Thoracic aorta (tissue), 2 donors: ENCODE measurements at regions not wholly inside any gene's neighbourhood (a gene's known extent, or its start where the extent isn't known, plus 50 kb on each side); places are given as distances from the start of the nearest gene placed in this dataset.

Experiments
- ATAC-seq: fragments of 150-250 bp; one replicate; pipeline ENCODE4 v1.8.0; 2017; ENCODE audit warnings: low read depth; ENCODE audit not compliant: insufficient number of reproducible peaks, low FRiP score
- DNase-seq: peaks from one replicate; pipeline ENCODE4 v3.0.0-alpha.2; 2020; ENCODE audit warnings: low spot score
- H3K27ac ChIP-seq, 2 donors: fragments of 200-600 bp; sonication (generic); 1 replicate in 1 of 2; 2 replicates in 1 of 2; pipeline ENCODE4 v1.5.1; 2016; ENCODE audit warnings: mild to moderate bottlenecking in 2 of 2, moderate library complexity in 2 of 2
- H3K27me3 ChIP-seq: fragments of 200-600 bp; sonication (generic); replicated peaks from 2 replicates; pipeline ENCODE4 v1.6.0; 2016; ENCODE audit warnings: mild to moderate bottlenecking; ENCODE audit not compliant: insufficient read depth
- H3K36me3 ChIP-seq: fragments of 200-600 bp; sonication (generic); one replicate; pipeline ENCODE4 v1.5.1; 2016
- H3K4me1 ChIP-seq, 2 donors: fragments of 200-600 bp; sonication (generic); 1 replicate in 1 of 2; 2 replicates in 1 of 2; pipeline versions ENCODE4 v1.5.1 to v1.6.0; 2016; ENCODE audit warnings: low read depth in 2 of 2, mild to moderate bottlenecking in 1 of 2; ENCODE audit not compliant: control insufficient read depth in 1 of 2
- H3K4me3 ChIP-seq: fragments of 200-600 bp; sonication (generic); 2 replicates; pipeline ENCODE4 v1.5.1; 2016; ENCODE audit warnings: mild to moderate bottlenecking
- H3K9me3 ChIP-seq: fragments of 200-600 bp; sonication (generic); 2 replicates; pipeline ENCODE4 v1.5.1; 2016
- TF ChIP-seq, protein P1 (sequence below): fragments of 200-600 bp; sonication (generic); IDR thresholded peaks from one replicate; pipeline ENCODE4 v1.5.1; 2019; ENCODE audit warnings: antibody characterized with exemption

DNA sequence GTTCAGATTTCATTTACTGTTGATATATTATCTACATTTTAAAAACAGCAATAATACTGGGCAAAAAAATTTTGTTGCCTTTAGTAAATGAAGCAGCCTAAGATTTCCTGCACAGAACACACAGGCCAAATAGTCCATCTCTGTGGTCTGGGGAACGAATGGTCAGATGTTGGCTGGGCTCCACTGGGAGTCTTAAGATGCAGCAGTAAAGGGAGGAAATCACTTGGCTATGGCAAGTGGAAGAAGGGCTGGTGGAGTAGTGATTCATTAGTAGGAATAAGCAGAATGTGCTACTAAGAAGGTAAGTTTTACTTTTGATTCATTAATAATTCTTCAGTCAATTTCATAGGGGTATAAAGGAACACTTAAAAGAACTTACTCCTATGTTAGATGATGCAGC lies 91.1 kb upstream of the ARRDC3 start:
- Histone ChIP-seq H3K36me3 (no peaks in the 10 kb centered on the region), H3K27ac (no peak overlapping the region), H3K4me3 (no peak overlapping the region), H3K27me3 (no peaks in the 10 kb centered on the region), H3K9me3 (no peaks in the 10 kb centered on the region), H3K4me1 (peaks cover 12 to 16% of the 10 kb centered on the region in 2 donors)
- no peak for ATAC-seq
- no peak for DNase-seq
- TF ChIP-seq, protein P1, sequence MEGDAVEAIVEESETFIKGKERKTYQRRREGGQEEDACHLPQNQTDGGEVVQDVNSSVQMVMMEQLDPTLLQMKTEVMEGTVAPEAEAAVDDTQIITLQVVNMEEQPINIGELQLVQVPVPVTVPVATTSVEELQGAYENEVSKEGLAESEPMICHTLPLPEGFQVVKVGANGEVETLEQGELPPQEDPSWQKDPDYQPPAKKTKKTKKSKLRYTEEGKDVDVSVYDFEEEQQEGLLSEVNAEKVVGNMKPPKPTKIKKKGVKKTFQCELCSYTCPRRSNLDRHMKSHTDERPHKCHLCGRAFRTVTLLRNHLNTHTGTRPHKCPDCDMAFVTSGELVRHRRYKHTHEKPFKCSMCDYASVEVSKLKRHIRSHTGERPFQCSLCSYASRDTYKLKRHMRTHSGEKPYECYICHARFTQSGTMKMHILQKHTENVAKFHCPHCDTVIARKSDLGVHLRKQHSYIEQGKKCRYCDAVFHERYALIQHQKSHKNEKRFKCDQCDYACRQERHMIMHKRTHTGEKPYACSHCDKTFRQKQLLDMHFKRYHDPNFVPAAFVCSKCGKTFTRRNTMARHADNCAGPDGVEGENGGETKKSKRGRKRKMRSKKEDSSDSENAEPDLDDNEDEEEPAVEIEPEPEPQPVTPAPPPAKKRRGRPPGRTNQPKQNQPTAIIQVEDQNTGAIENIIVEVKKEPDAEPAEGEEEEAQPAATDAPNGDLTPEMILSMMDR = no peak

DNA sequence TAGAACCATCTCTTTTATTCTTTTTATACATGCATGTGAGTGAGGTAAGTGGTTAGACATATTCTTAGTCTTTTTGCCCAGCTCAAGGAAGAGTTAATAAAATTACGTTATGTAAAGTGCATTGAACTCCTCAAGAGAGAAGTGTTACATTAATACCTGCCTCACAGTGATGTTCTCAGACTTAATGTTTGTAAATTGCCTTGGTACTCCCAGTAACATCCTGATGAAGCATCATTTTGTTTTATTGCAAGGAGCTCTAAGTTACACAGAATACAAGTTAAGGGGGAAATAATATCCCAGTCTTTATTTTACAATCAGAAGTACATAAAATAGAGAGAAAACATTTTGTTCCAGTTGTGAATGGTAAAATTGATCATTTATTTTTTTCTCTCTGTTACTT lies 89.5 kb upstream of the ARRDC3 start:
- ATAC-seq (no peak), DNase-seq (no peak)
- Histone ChIP-seq H3K27me3 (no peaks in the 10 kb centered on the region), H3K4me1 (peaks cover 12 to 24% of the 10 kb centered on the region in 2 donors), H3K9me3 (no peaks in the 10 kb centered on the region), H3K27ac (no peak overlapping the region), H3K36me3 (no peaks in the 10 kb centered on the region), H3K4me3 (no peak overlapping the region)
- TF ChIP-seq, protein P1 = no peak

DNA sequence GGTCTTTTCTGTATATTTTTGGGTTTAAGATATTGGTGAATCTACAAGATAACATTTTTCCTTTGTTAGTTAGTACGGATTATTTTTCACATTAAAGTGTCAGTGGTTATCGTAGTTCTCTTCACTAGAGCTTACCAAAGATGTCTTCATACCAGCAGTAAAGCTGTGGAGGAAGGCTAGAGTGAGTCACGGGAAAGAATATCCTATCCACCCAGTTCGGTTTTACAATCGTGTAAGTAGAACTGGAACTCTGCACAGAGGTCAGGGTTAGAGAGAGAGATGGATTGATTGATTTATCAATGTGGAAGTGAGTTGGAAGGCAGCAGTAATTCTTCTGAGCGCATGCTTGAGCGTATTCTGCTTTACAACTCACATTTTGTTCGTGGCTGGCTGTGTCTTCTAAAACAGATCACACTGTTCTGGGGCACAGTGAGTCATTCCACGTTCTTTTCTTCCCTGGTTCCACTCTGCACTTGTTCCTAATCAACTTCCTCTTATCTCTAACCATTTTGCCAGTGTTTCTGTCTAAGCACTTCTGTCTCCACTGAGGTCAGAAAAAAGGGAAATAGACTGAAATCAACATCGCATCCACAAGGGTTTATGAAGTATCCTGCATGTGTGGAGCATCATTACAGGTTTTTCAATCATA lies 86.5 kb upstream of the ARRDC3 start:
- Histone ChIP-seq H3K4me3 (peak overlapping the region; percentile 45), H3K27me3 (no peaks in the 10 kb centered on the region), H3K27ac (peak overlapping the region; percentile 51 to 61), H3K4me1 (peaks cover 12 to 24% of the 10 kb centered on the region in 2 donors), H3K36me3 (no peaks in the 10 kb centered on the region), H3K9me3 (no peaks in the 10 kb centered on the region)
- no peak for DNase-seq
- ATAC-seq = peak; percentile 69
- TF ChIP-seq, protein P1 = no peak

DNA sequence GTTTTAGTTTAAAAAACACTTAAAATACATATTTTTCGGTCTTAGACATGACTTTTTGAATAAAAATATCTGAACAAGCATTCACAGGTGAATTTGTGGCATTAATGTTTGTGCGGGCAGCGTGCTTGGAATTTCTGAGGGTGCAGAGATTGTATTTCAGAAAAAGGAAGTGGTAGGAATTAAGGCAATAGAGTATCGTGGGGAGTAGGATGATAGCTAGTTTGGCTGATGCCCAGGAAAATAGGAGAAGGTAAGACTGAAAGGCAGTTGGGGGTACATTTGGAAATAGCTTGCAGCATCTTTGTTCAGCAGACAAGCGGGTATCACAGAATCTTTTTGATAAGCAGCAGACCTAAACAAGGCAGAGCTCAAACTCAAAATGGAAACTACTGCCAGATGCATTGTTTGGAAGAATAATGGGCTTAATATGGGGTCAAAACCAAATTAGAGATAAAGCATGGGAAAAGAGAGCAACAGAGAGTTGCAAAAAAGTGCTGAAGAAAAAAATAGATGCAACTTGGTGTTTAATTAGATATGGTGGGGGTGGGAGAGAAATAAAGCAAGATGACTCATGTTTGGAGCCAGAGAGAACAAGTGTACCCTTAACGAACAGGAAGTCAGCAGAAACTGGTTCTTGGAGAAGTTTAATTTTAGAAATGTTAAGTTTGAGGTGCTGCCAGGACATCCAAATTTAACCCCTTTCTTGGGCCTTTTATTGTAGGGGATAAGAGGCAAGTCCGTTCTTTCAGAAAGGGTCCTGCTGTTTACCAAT lies 85.7 kb upstream of the ARRDC3 start:
- Histone ChIP-seq H3K36me3 (no peaks in the 10 kb centered on the region), H3K4me1 (peaks cover 8 to 24% of the 10 kb centered on the region in 2 donors), H3K27me3 (no peaks in the 10 kb centered on the region), H3K9me3 (no peaks in the 10 kb centered on the region), H3K27ac (peak overlapping the region; percentile 51 to 61), H3K4me3 (peak overlapping the region; percentile 45)
- no peak for DNase-seq
- peak; percentile 81 for ATAC-seq
- TF ChIP-seq, protein P1 = no peak

DNA sequence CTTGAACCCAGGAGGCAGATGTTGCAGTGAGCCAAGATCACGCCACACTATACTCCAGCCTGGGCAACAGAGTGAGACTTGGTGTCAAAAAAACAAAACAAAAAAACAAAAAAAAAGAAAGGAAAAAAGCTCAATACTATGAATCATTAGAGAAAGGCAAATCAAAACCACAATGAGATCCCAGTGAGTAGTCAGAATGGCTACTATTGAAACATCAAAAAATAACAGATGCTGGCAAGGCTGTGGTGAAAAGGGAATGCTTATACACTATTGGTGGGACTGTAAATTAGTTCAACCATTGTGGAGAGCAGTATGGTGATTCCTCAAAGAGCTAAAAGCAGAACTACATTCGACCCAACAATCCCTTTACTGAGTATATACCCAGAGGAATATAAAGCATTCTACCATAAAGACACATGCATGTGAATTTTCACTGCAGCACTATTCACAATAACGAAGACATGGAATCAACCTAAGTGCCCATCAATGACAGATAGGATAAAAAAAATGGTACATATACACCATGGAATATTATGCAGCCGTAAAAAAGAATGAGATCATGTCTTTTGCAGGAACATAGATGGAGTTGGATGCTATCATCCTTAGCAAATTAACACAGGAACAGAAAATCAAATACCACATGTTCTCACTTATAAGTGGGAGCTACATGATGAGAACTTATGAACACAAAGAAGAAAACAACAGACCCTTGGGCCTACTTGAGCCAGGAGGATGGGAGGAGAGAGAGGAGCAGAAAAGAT lies 81.9 kb upstream of the ARRDC3 start:
- no peaks in the 10 kb centered on the region for H3K36me3 ChIP-seq
- TF ChIP-seq, protein P1 = no peak
- ATAC-seq = no peak

More for the DNA sequence above, 81.9 kb upstream of the ARRDC3 start:
- H3K27ac ChIP-seq = no peak overlapping the region
- H3K4me3 ChIP-seq = no peak overlapping the region
- H3K4me1 ChIP-seq = peaks cover under 1 to 16% of the 10 kb centered on the region in 2 donors
- no peaks in the 10 kb centered on the region for H3K27me3 ChIP-seq
- DNase-seq = no peak
- H3K9me3 ChIP-seq = no peaks in the 10 kb centered on the region
